Type B pancreatic cell (in vitro differentiated cells): ENCODE measurements at regions not wholly inside any gene's neighbourhood (a gene's known extent, or its start where the extent isn't known, plus 50 kb on each side); places are given as distances from the start of the nearest gene placed in this dataset.

Experiments
- DNase-seq: peaks from one replicate; pipeline ENCODE4 v3.0.0; 2021; ENCODE audit warnings: mixed read lengths; ENCODE audit not compliant: unreplicated experiment; ENCODE audit errors: extremely low spot score
- H3K27ac Mint-ChIP-seq: 2 replicates; pipeline ENCODE4 v1.8.0; 2021; ENCODE audit warnings: mild to moderate bottlenecking, mixed read lengths
- H3K27me3 Mint-ChIP-seq: 2 replicates; pipeline ENCODE4 v1.8.0; 2021; ENCODE audit warnings: mixed read lengths
- H3K36me3 Mint-ChIP-seq: 2 replicates; pipeline ENCODE4 v1.8.0; 2021; ENCODE audit warnings: mixed read lengths
- H3K4me1 Mint-ChIP-seq: one replicate; pipeline ENCODE4 v1.8.0; 2021; ENCODE audit warnings: mixed read lengths; ENCODE audit not compliant: unreplicated experiment
- H3K4me3 Mint-ChIP-seq: 2 replicates; pipeline ENCODE4 v1.8.0; 2021; ENCODE audit warnings: mild to moderate bottlenecking, mixed read lengths
- H3K9me3 Mint-ChIP-seq: 2 replicates; pipeline ENCODE4 v1.8.0; 2021; ENCODE audit warnings: mixed read lengths
- CTCF ChIP-seq: fragments of 200-600 bp; sonication (generic); conservative IDR thresholded peaks from 2 replicates; pipeline ENCODE4 v1.5.0; 2021; ENCODE audit warnings: antibody characterized with exemption, mild to moderate bottlenecking

GRCh38 chr5:2006193-2006970, 123.7 kb upstream of the IRX4 start:
- Mint-ChIP-seq H3K9me3 (no peaks in the 10 kb centered on the region), H3K27ac (no peak overlapping the region), H3K4me3 (no peak overlapping the region), H3K4me1 (no peaks in the 10 kb centered on the region), H3K27me3 (peaks cover 55% of the 10 kb centered on the region), H3K36me3 (no peaks in the 10 kb centered on the region)
- TF ChIP-seq CTCF, result no peak
- no peak for DNase-seq

- Mint-ChIP-seq H3K36me3 (no peaks in the 10 kb centered on the region), H3K4me3 (no peak overlapping the region), H3K27me3 (peaks cover 57% of the 10 kb centered on the region), H3K4me1 (no peaks in the 10 kb centered on the region), H3K9me3 (no peaks in the 10 kb centered on the region), H3K27ac (no peak overlapping the region)
- DNase-seq, result no peak
- no peak for TF ChIP-seq CTCF
Observed at GRCh38 chr5:2005101-2006041, 122.6 kb upstream of the IRX4 start.

GRCh38 chr5:2003690-2004365, 121.1 kb upstream of the IRX4 start:
- peaks cover 2% of the 10 kb centered on the region for H3K9me3 Mint-ChIP-seq
- H3K36me3 Mint-ChIP-seq, result no peaks in the 10 kb centered on the region
- no peak for TF ChIP-seq CTCF
- no peaks in the 10 kb centered on the region for H3K4me1 Mint-ChIP-seq
- no peak for DNase-seq
- no peak overlapping the region for H3K27ac Mint-ChIP-seq
- peaks cover 61% of the 10 kb centered on the region for H3K27me3 Mint-ChIP-seq
- H3K4me3 Mint-ChIP-seq, result no peak overlapping the region

GRCh38 chr5:2003206-2003605, 120.5 kb upstream of the IRX4 start:
- Mint-ChIP-seq H3K4me3 (no peak overlapping the region), H3K27ac (no peak overlapping the region), H3K4me1 (no peaks in the 10 kb centered on the region), H3K36me3 (no peaks in the 10 kb centered on the region), H3K9me3 (peaks cover 9% of the 10 kb centered on the region), H3K27me3 (peaks cover 61% of the 10 kb centered on the region)
- no peak for DNase-seq
- no peak for TF ChIP-seq CTCF

GRCh38 chr5:2001300-2001699, 118.6 kb upstream of the IRX4 start:
- Mint-ChIP-seq H3K27me3 (peaks cover 69% of the 10 kb centered on the region), H3K4me3 (no peak overlapping the region), H3K27ac (no peak overlapping the region), H3K36me3 (no peaks in the 10 kb centered on the region), H3K4me1 (no peaks in the 10 kb centered on the region), H3K9me3 (peaks cover 14% of the 10 kb centered on the region)
- DNase-seq, result no peak
- no peak for TF ChIP-seq CTCF
